Heart left ventricle (tissue), 13 donors: ENCODE measurements at regions not wholly inside any gene's neighbourhood (a gene's known extent, or its start where the extent isn't known, plus 50 kb on each side); places are given as distances from the start of the nearest gene placed in this dataset.

Experiments
- POLR2A ChIP-seq, 2 donors: fragments of 450-650 bp; IDR thresholded peaks; one replicate each; pipeline ENCODE4 v1.6.1; 2017; ENCODE audit warnings: antibody characterized with exemption in 2 of 2, mild to moderate bottlenecking in 2 of 2, moderate library complexity in 2 of 2
- TF ChIP-seq, protein P1 (sequence below), 12 donors: fragments of 200-600 bp; sonication (generic) in 4 of 12; IDR thresholded peaks; one replicate each; pipeline versions ENCODE4 v1.5.0 to v1.8.0; 2018 to 2022; ENCODE audit warnings: antibody characterized with exemption in 12 of 12, mild to moderate bottlenecking in 5 of 12
- donor health status: ischemic (EF 13 %, LVEDD 7.1; RV severe dilation, severe dysfunction).
- donor health status: DM: no; HTN: yes; CAD: no.
- donor health status: DM: no; HTN: no; CAD: no.
- donor health status: ischemic (EF 25% LVEDD 6.9; RV normal size, moderate dysfunction).
- donor health status: ischemic (EF 25% LVEDD 5.7; RV mildly dilated, moderate dysfunction).
- donor health status: ischemic (EF 35%, LVEDD 5.7; RV mildly dilated, moderate dysfunction).
- donor health status: nonischemic (EF 11% LVEDD 7.7; RV severe dilation, severe dysfunction).
- donor health status: DM: yes; HTN: yes; CAD: no.
- donor health status: PGD.
- donor health status: ischemic (EF 29% LVEDD 5.4; RV normal size, mild dysfunction).
- donor health status: nonischemic (EF 23%, LVEDD 6.1; RV moderate dilation, normal function).

DNA sequence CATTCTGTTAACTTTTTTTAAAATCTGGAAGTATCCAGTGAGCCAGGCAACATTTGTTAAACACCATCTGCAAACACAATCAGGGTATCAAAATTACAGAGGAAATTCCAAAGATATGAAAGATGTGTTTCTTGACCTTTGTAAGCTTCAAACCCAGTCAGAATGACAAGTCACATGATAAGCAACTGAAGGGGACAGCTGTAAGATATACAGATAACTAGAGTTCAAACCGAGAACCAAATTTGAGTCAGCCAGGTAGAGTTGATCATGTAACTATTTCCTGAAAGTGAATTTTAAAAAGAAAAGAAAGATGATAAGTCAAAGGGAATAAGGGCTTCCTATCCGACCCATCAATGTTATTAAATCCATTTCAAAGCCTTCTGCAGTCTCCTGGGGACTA, 196.2 kb downstream of the DEPDC1B start:
- TF ChIP-seq, protein P1, sequence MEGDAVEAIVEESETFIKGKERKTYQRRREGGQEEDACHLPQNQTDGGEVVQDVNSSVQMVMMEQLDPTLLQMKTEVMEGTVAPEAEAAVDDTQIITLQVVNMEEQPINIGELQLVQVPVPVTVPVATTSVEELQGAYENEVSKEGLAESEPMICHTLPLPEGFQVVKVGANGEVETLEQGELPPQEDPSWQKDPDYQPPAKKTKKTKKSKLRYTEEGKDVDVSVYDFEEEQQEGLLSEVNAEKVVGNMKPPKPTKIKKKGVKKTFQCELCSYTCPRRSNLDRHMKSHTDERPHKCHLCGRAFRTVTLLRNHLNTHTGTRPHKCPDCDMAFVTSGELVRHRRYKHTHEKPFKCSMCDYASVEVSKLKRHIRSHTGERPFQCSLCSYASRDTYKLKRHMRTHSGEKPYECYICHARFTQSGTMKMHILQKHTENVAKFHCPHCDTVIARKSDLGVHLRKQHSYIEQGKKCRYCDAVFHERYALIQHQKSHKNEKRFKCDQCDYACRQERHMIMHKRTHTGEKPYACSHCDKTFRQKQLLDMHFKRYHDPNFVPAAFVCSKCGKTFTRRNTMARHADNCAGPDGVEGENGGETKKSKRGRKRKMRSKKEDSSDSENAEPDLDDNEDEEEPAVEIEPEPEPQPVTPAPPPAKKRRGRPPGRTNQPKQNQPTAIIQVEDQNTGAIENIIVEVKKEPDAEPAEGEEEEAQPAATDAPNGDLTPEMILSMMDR (IDR thresholded peaks at IDR 0.05): no peak
- no peak for TF ChIP-seq POLR2A (IDR thresholded peaks at IDR 0.05)
